Neural progenitor cell (in vitro differentiated cells): ENCODE measurements at regions not wholly inside any gene's neighbourhood (a gene's known extent, or its start where the extent isn't known, plus 50 kb on each side); places are given as distances from the start of the nearest gene placed in this dataset.
"Not testable (repeated sequence)": the region's sequence is repeated elsewhere in the genome, so short reads cannot be mapped to it uniquely, and the experiment has no call there.

Experiments used
- CTCF ChIP-seq: fragments of 200-600 bp; sonication (generic); IDR thresholded peaks from 2 replicates; pipeline ENCODE4 v1.5.1; 2017; ENCODE audit warnings: antibody characterized with exemption, mild to moderate bottlenecking
- EZH2 ChIP-seq: fragments of 200-600 bp; sonication (generic); IDR thresholded peaks from 2 replicates; pipeline ENCODE4 v1.6.1; 2017; ENCODE audit warnings: antibody characterized with exemption, mild to moderate bottlenecking, moderate library complexity

- TF ChIP-seq EZH2, CTCF: not testable (repeated sequence)
These were observed 176.2 kb downstream of the OR4M2 start for GRCh38 chr15:22256389-22257046.
